ENCODE measurements at regions not wholly inside any gene's neighbourhood (a gene's known extent, or its start where the extent isn't known, plus 50 kb on each side); places are given as distances from the start of the nearest gene placed in this dataset.

DNA sequence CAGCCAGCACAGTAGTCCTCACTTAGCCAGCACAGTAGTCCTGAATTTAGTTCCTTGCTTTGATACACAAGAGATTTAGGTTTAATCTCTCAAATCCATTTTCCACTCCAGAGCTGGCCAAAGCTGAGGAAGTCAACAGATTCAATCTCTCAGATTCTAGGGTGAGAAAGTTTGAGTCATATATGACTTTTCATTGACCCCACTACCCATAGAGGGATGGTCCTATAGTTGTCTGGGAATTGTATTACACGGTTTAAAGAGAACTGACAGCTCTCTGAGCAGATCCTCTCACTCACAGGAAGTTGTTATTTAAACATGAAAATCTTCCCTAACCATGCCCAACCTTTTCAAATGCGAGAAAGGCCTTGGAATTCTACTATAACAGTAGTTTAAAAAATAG lies 641.8 kb upstream of the SEMA3D start:
- no peak overlapping the region for H3K4me3 ChIP-seq (ENCODE audit: low read depth, low read length)
- no peak for DNase-seq (ENCODE audit: low read depth)
- TF ChIP-seq, protein P1, sequence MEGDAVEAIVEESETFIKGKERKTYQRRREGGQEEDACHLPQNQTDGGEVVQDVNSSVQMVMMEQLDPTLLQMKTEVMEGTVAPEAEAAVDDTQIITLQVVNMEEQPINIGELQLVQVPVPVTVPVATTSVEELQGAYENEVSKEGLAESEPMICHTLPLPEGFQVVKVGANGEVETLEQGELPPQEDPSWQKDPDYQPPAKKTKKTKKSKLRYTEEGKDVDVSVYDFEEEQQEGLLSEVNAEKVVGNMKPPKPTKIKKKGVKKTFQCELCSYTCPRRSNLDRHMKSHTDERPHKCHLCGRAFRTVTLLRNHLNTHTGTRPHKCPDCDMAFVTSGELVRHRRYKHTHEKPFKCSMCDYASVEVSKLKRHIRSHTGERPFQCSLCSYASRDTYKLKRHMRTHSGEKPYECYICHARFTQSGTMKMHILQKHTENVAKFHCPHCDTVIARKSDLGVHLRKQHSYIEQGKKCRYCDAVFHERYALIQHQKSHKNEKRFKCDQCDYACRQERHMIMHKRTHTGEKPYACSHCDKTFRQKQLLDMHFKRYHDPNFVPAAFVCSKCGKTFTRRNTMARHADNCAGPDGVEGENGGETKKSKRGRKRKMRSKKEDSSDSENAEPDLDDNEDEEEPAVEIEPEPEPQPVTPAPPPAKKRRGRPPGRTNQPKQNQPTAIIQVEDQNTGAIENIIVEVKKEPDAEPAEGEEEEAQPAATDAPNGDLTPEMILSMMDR (conservative IDR thresholded peaks at IDR 0.05; ENCODE audit: low read depth, low read length): no peak

DNA sequence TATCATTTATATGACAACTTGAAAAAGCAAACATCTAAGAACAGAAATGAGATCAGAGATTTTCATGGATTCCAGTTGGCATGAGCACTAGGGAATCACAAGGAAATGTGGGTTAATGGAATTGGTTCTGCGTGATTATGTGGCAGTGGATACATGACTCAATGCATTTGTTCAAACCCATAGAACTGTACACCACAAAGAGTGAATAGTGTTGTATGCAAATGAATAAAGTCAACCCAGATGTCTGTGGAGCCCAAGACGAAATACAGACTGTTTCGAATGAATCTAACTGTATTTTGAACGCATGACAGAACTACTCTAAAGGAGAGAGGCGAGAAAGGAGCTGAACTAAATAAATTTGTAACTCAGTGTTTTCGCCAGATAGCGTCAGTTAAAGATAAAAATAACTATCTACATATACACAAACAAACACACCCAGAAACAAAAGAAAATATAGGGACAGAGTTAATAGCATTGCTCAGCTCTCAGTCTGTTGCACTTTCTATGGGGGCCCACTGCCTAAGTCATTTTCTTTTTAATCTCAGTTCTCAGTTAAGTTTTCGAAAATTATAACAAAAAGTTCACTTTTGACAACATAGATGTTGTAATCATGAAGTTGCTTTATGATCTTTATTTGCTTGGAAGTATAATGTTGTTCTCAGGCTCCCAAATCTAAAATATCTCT lies 636.7 kb upstream of the SEMA3D start:
- no peak for DNase-seq (ENCODE audit: low read depth)
- H3K4me3 ChIP-seq (ENCODE audit: low read depth, low read length): no peak overlapping the region
- TF ChIP-seq, protein P1 (conservative IDR thresholded peaks at IDR 0.05; ENCODE audit: low read depth, low read length): no peak

DNA sequence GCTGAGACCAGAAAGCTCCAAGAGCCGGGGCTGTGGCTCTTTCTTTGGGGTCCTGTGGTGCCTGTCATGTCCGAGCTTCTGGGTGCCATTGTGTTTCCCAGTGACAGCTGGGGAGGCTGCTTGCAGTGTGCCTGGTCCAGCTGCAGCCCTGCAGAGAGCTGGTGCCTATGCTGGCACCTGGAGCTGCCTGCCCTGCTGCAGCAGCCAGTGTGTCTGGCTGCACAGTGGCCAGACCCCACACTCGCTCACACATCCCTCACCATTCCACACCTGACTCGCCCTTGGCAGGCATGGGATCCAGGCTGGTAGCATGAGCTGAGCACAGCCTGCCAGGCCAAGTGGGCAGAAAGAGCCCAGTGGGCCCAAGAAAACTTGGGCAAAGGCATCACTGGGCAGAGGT lies 635.1 kb upstream of the SEMA3D start:
- no peak overlapping the region for H3K4me3 ChIP-seq (ENCODE audit: low read depth, low read length)
- TF ChIP-seq, protein P1 (conservative IDR thresholded peaks at IDR 0.05; ENCODE audit: low read depth, low read length): no peak
- no peak for DNase-seq (ENCODE audit: low read depth)

DNA sequence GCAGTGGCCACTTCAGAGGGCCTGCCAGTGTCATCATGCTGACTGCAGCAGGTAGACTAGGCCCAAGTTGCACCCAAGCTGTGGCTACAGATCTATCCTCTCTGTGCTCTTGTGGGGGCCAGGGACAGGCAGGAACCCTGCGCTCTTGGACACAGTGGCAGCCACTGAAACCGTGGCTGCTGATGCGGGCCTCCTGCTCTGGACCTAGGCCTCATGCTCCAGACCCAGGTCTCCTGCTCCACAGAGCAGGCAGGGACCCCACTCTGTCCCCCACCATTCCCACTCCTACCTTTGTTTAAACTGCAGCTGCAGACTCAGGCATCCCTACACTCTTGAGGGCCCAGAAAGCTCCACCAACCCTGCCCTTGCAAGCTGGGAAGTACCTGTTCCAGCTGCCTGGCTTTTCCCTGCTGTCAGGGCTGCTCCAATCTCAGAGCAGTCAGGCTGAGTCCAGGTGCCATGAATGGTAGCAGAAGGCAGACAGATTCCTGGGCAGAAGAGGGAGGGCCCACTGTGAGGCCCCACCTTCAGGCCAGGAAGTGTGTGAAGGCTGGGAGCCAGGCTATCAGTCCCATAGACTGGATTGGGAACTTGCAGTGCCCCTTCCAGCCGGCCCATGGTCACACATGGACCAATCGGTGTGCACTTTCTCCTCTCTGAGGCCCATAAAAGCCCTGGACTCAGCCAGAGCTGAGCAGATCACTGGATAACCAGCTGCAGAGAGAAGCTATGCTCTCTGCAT lies 634.0 kb upstream of the SEMA3D start:
- TF ChIP-seq, protein P1 (conservative IDR thresholded peaks at IDR 0.05; ENCODE audit: low read depth, low read length): no peak
- no peak overlapping the region for H3K4me3 ChIP-seq (ENCODE audit: low read depth, low read length)
- DNase-seq (ENCODE audit: low read depth): no peak

DNA sequence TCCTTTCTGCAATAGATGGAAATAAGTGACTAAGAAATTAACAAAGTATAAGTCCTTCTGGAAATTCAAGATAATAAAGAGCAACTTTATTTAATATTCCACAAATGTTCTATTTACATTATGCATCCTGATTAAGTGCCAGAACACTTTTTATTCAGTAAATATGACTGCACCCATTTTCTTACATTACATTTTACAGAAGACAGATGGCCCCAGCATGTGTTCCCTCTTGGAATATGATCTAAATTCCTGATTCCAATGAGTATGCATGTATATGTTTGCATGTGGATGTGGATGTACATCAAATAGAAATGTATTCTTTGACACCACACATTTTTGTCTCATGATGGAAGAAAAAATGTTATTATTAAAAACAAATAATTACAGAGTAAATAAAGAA lies 628.7 kb upstream of the SEMA3D start:
- TF ChIP-seq, protein P1 (conservative IDR thresholded peaks at IDR 0.05; ENCODE audit: low read depth, low read length): no peak
- no peak for DNase-seq (ENCODE audit: low read depth)
- H3K4me3 ChIP-seq (ENCODE audit: low read depth, low read length): no peak overlapping the region

DNA sequence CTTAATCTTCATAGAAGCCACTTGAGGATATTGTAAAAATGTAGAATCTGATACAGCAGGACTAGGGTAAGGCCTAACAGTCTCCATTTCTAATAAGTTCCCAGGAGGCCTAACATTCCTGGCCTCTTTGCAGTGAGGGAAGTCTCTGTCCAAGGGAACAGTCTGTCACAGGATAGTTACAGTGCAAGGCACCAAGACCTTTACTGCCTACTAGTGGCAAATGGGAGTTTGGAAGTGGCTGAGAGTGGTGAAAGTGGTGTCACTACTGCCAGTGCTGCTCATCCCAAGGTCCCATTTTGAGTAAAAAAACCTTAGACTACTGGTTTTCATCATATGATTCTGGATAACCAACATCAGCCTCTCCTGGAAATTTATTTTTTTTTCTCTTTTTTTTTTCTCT lies 619.5 kb upstream of the SEMA3D start:
- no peak for DNase-seq (ENCODE audit: low read depth)
- TF ChIP-seq, protein P1 (conservative IDR thresholded peaks at IDR 0.05; ENCODE audit: low read depth, low read length): peak; percentile 22
- H3K4me3 ChIP-seq (ENCODE audit: low read depth, low read length): no peak overlapping the region

Measured in epithelial cell of proximal tubule (primary cell).